Panc1 (cell line): ENCODE measurements at regions not wholly inside any gene's neighbourhood (a gene's known extent, or its start where the extent isn't known, plus 50 kb on each side); places are given as distances from the start of the nearest gene placed in this dataset.

Experiments
- ATAC-seq: fragments of 200-7000 bp; cut with Tn5 transposase; 2 replicates; pipeline ENCODE4 v1.9.1; 2020; ENCODE audit warnings: mild to moderate bottlenecking, moderate library complexity
- BruUV-seq: library from RNA; stranded (reverse); fragments of 400-500 nt; replicated peaks from 2 replicates; lab custom pipeline; 2021; lab: Mats Ljungman, UMichigan
- CTCF ChIA-PET: fragments of 300-600 bp; sonication (Branson Sonifier 250); formaldehyde crosslinking; loops from one replicate; lab custom pipeline; 2022; ENCODE audit warnings: antibody characterized with exemption; lab: Charles Lee
- POLR2A ChIA-PET: fragments of 300-600 bp; sonication (Branson Sonifier 250); formaldehyde crosslinking; loops from one replicate; lab custom pipeline; 2022; ENCODE audit warnings: antibody characterized with exemption; lab: Charles Lee
- DNase-seq: peaks from one replicate; pipeline ENCODE4 v3.0.0-alpha.2; 2010; ENCODE audit warnings: low read depth, low spot score
- H3K27ac ChIP-seq: 2 replicates; pipeline ENCODE4 v1.5.1; 2011; ENCODE audit warnings: mild to moderate bottlenecking, low read length, inconsistent platforms
- H3K27me3 ChIP-seq: fragments of 200-500 bp; sonication (Bioruptor generic); 2 replicates; pipeline ENCODE4 v1.6.0; 2014; ENCODE audit warnings: low read length, inconsistent platforms; ENCODE audit not compliant: control insufficient read depth, insufficient read depth
- H3K36me3 ChIP-seq: fragments of 200-500 bp; sonication (Bioruptor generic); 2 replicates; pipeline ENCODE4 v1.5.1; 2014; ENCODE audit warnings: inconsistent platforms, mild to moderate bottlenecking, low read length, moderate library complexity; ENCODE audit not compliant: control insufficient read depth, insufficient read depth
- H3K4me1 ChIP-seq: 2 replicates; pipeline ENCODE4 v1.5.1; 2011; ENCODE audit warnings: inconsistent platforms, mild to moderate bottlenecking, low read length, moderate library complexity; ENCODE audit not compliant: control insufficient read depth, insufficient read depth
- H3K4me3 ChIP-seq, 2 experiments: 2 replicates each; pipeline ENCODE4 v1.5.1; 2011 to 2012; ENCODE audit warnings: low read depth in 2 of 2, low read length in 2 of 2, mild to moderate bottlenecking in 2 of 2, inconsistent platforms in 1 of 2, moderate library complexity in 1 of 2
- H3K9me3 ChIP-seq: fragments of 200-500 bp; sonication (Bioruptor generic); 2 replicates; pipeline ENCODE4 v1.5.1; 2014; ENCODE audit warnings: low read depth, mild to moderate bottlenecking, inconsistent platforms, low read length, moderate library complexity; ENCODE audit not compliant: control insufficient read depth, insufficient read depth
- POLR2AphosphoS5 ChIP-seq: IDR thresholded peaks from 2 replicates; pipeline ENCODE4 v1.6.1; 2012; ENCODE audit warnings: mild to moderate bottlenecking, low read depth, low read length, moderate library complexity
- SIN3A ChIP-seq: IDR thresholded peaks from 2 replicates; pipeline ENCODE4 v1.6.1; 2012; ENCODE audit warnings: low read depth, mild to moderate bottlenecking, low read length, moderate library complexity, borderline replicate concordance; ENCODE audit not compliant: insufficient read depth
- TCF7L2 ChIP-seq: IDR thresholded peaks from 2 replicates; pipeline ENCODE4 v1.6.1; 2011; ENCODE audit warnings: mild to moderate bottlenecking, low read depth, low read length, inconsistent platforms
- in situ Hi-C: cut with HindIII; loops from 2 replicates; pipeline ENCODE4 v1.10.0; 2016; ENCODE audit warnings: low sequenced_read_pairs, low pct_unique_long_range_greater_than_20kb
- intact Hi-C: fragments of 100-400 bp; cut with micrococcal nuclease; formaldehyde crosslinking; loops from one replicate; pipeline ENCODE4 v1.10.0; 2022; ENCODE audit not compliant: unreplicated experiment
- TF ChIP-seq, protein P1 (sequence below): fragments of 450-650 bp; IDR thresholded peaks from 2 replicates; pipeline ENCODE4 v1.5.1; 2017; ENCODE audit warnings: mild to moderate bottlenecking
- TF ChIP-seq, protein P2 (sequence below), 2 experiments: IDR thresholded peaks; 2 replicates each; pipeline ENCODE4 v1.6.1; 2011 to 2012; ENCODE audit warnings: low read depth in 2 of 2, control low read depth in 1 of 2, low read length in 1 of 2, mild to moderate bottlenecking in 1 of 2, moderate library complexity in 1 of 2; ENCODE audit not compliant: insufficient read depth in 1 of 2

DNA sequence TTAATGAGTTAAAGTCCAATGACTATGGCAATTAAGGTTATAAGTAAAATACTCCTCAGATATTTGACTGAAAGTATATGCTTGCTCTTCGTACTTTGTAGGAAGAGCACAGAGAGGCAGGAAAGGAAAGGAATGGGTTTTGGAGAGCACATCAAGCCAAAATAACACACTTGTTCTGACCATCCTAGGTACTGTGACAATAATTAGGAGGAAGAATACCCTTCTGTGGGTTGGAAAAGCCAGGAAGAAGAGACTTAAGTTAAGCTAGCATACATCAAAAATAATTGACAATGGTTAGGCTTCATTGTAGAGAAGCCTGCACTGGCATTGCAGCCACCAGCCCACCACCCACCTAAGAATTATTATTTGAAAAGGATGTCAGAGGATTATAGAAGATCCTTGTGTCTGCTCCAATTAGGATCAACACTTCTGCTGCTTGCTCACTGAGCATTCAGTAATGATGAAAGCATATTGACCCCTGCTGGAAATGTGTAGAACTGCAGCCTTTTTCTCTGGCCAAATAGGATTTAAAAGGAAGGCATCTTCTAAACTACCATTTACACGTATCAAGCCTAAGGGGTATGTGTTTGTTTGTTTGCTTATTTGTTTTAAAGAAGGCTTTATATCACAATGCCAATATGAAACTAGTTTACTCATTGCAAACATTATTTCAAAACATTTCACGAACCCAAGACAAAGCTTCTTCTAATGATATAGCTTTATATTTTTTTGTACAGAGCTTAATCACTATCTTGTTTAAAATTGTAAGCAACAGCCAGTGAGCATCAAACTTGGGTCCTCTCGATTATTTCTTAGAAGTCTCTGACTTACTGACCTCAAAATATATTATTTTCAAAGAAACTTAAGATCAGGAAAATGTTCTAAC lies 286.2 kb upstream of the TET2 start:
- peak; percentile 53; the same call in 1 of the 2 replicates for ATAC-seq
- intact Hi-C loops, result loop anchor here (5.0 kb wide), 1 partner anchor 368 kb away; the partner anchor contains the start of gene CXXC4
- H3K4me1 ChIP-seq, result no peaks in the 10 kb centered on the region
- TF ChIP-seq, protein P1, sequence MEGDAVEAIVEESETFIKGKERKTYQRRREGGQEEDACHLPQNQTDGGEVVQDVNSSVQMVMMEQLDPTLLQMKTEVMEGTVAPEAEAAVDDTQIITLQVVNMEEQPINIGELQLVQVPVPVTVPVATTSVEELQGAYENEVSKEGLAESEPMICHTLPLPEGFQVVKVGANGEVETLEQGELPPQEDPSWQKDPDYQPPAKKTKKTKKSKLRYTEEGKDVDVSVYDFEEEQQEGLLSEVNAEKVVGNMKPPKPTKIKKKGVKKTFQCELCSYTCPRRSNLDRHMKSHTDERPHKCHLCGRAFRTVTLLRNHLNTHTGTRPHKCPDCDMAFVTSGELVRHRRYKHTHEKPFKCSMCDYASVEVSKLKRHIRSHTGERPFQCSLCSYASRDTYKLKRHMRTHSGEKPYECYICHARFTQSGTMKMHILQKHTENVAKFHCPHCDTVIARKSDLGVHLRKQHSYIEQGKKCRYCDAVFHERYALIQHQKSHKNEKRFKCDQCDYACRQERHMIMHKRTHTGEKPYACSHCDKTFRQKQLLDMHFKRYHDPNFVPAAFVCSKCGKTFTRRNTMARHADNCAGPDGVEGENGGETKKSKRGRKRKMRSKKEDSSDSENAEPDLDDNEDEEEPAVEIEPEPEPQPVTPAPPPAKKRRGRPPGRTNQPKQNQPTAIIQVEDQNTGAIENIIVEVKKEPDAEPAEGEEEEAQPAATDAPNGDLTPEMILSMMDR, result peak; percentile 79
- TF ChIP-seq SIN3A, result no peak
- TF ChIP-seq, protein P2, sequence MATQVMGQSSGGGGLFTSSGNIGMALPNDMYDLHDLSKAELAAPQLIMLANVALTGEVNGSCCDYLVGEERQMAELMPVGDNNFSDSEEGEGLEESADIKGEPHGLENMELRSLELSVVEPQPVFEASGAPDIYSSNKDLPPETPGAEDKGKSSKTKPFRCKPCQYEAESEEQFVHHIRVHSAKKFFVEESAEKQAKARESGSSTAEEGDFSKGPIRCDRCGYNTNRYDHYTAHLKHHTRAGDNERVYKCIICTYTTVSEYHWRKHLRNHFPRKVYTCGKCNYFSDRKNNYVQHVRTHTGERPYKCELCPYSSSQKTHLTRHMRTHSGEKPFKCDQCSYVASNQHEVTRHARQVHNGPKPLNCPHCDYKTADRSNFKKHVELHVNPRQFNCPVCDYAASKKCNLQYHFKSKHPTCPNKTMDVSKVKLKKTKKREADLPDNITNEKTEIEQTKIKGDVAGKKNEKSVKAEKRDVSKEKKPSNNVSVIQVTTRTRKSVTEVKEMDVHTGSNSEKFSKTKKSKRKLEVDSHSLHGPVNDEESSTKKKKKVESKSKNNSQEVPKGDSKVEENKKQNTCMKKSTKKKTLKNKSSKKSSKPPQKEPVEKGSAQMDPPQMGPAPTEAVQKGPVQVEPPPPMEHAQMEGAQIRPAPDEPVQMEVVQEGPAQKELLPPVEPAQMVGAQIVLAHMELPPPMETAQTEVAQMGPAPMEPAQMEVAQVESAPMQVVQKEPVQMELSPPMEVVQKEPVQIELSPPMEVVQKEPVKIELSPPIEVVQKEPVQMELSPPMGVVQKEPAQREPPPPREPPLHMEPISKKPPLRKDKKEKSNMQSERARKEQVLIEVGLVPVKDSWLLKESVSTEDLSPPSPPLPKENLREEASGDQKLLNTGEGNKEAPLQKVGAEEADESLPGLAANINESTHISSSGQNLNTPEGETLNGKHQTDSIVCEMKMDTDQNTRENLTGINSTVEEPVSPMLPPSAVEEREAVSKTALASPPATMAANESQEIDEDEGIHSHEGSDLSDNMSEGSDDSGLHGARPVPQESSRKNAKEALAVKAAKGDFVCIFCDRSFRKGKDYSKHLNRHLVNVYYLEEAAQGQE (IDR thresholded peaks at IDR 0.05; ENCODE audit: insufficient read depth in 1 of 2, low read depth in 2 of 2, low read length in 1 of 2), result no peak
- TF ChIP-seq TCF7L2, result no peak
- POLR2A ChIA-PET, result no interaction called here
- H3K27me3 ChIP-seq, result no peaks in the 10 kb centered on the region
- no peaks in the 10 kb centered on the region for H3K36me3 ChIP-seq
- H3K9me3 ChIP-seq, result no peaks in the 10 kb centered on the region
- no peak overlapping the region for H3K4me3 ChIP-seq
- CTCF ChIA-PET, result no interaction called here
- BruUV-seq, result no TSS peak
- in situ Hi-C loops, result no loop called here
- peak; percentile 64 for DNase-seq
- H3K27ac ChIP-seq, result no peak overlapping the region

- DNase-seq (no peak), ATAC-seq (no peak)
- Histone ChIP-seq H3K9me3 (no peaks in the 10 kb centered on the region), H3K4me3 (no peak overlapping the region), H3K36me3 (no peaks in the 10 kb centered on the region), H3K4me1 (no peaks in the 10 kb centered on the region), H3K27ac (no peak overlapping the region), H3K27me3 (no peaks in the 10 kb centered on the region)
- in situ Hi-C loops, result no loop called here
- intact Hi-C loops, result no loop called here
- BruUV-seq, result no TSS peak
- CTCF ChIA-PET, result no interaction called here
- POLR2A ChIA-PET, result no interaction called here
- TF ChIP-seq POLR2AphosphoS5 (no peak), TCF7L2 (no peak), SIN3A (no peak)
- TF ChIP-seq, protein P1, result no peak
- TF ChIP-seq, protein P2 (IDR thresholded peaks at IDR 0.05; ENCODE audit: insufficient read depth in 1 of 2, low read depth in 2 of 2, low read length in 1 of 2), result no peak
Measured at GRCh38 chr4:104866809-104867208, 279.9 kb upstream of the TET2 start.
